Psoas muscle (tissue), 7 donors: ENCODE measurements at regions not wholly inside any gene's neighbourhood (a gene's known extent, or its start where the extent isn't known, plus 50 kb on each side); places are given as distances from the start of the nearest gene placed in this dataset.

Experiments
- ATAC-seq, 4 donors: fragments of 200-7000 bp; cut with Tn5 transposase; one replicate each; pipeline ENCODE4 v1.9.1; 2020; ENCODE audit warnings: moderate library complexity in 3 of 4, mild to moderate bottlenecking in 2 of 4
- DNase-seq, 2 donors: peaks; one replicate each; pipeline ENCODE4 v3.0.0-alpha.2; 2020
- H3K27ac ChIP-seq: fragments of 200-600 bp; one replicate; pipeline ENCODE4 v1.8.0; 2022
- H3K27me3 ChIP-seq, 3 donors: fragments of 200-600 bp in 1 of 3; one replicate each; pipeline versions ENCODE4 v1.6.1 to v1.8.0; 2013 to 2022; ENCODE audit warnings: low read length in 2 of 3, mild to moderate bottlenecking in 2 of 3, moderate library complexity in 1 of 3; ENCODE audit not compliant: insufficient read depth in 3 of 3
- H3K36me3 ChIP-seq, 2 donors: fragments of 200-600 bp in 1 of 2; one replicate each; pipeline versions ENCODE4 v1.6.1 to v1.8.0; 2013 to 2022; ENCODE audit warnings: low read depth in 1 of 2, mild to moderate bottlenecking in 1 of 2, moderate library complexity in 1 of 2; ENCODE audit not compliant: insufficient read depth in 1 of 2
- H3K4me1 ChIP-seq: fragments of 200-600 bp; one replicate; pipeline ENCODE4 v1.8.0; 2022
- H3K4me3 ChIP-seq: fragments of 200-600 bp; one replicate; pipeline ENCODE4 v1.8.0; 2022; ENCODE audit warnings: mild to moderate bottlenecking
- H3K9me3 ChIP-seq: fragments of 200-600 bp; one replicate; pipeline ENCODE4 v1.8.0; 2022
- CTCF ChIP-seq: fragments of 200-600 bp; IDR thresholded peaks from one replicate; pipeline ENCODE4 v1.8.0; 2022; ENCODE audit warnings: antibody characterized with exemption
- WGBS, 3 donors: extraction: QIAGEN DNeasy Blood & Tissue Kit; methylation state at CpG; one replicate each; pipeline versions ENCODE4 v1.1.6 to v1.1.7; 2013; 5-methylcytosine and 5-hydroxymethylcytosine counted together
- intact Hi-C, 2 donors: fragments of 100-400 bp; cut with DNase I; formaldehyde crosslinking; loops; one replicate each; pipeline versions ENCODE4 v1.11.0 to v1.14.2; 2022
- donor health status: healthy with polysubstance abuse.
- donor health status: DM: no; HTN: no; CAD: no; lungs with moderate emphysema.
- donor health status: Bipolar disorder and iron deficiency.
- donor health status: healthy.
- donor health status: DM: yes; HTN: yes; CAD: no.
- donor health status: DM: no; HTN: no; CAD: no.
- donor health status: DM: yes; HTN: yes; CAD: no.

GRCh38 chr12:47534695-47535094 lies 171.1 kb downstream of the RPAP3 start:
- Histone ChIP-seq H3K27me3 (no peaks in the 10 kb centered on the region), H3K27ac (no peak overlapping the region), H3K4me3 (no peak overlapping the region), H3K9me3 (peaks cover 19% of the 10 kb centered on the region), H3K36me3 (no peaks in the 10 kb centered on the region), H3K4me1 (no peaks in the 10 kb centered on the region)
- intact Hi-C loops = no loop called here
- WGBS, 3 donors = 10 to 28% (median 20%) methylated on average over 2 of the region's 2 CpGs
- no peak for TF ChIP-seq CTCF
- DNase-seq (no peak), ATAC-seq (no peak)

- Histone ChIP-seq H3K36me3 (no peaks in the 10 kb centered on the region), H3K4me1 (no peaks in the 10 kb centered on the region), H3K4me3 (no peak overlapping the region), H3K9me3 (peaks cover 20% of the 10 kb centered on the region), H3K27me3 (no peaks in the 10 kb centered on the region), H3K27ac (no peak overlapping the region)
- intact Hi-C loops = no loop called here
- DNase-seq (no peak), ATAC-seq (no peak)
- TF ChIP-seq CTCF = no peak
Measured at GRCh38 chr12:47530050-47530449, 175.8 kb downstream of the RPAP3 start.

- no peak overlapping the region for H3K4me3 ChIP-seq
- H3K27me3 ChIP-seq = no peaks in the 10 kb centered on the region
- ATAC-seq (no peak), DNase-seq (no peak)
- no peaks in the 10 kb centered on the region for H3K4me1 ChIP-seq
- no peak overlapping the region for H3K27ac ChIP-seq
- H3K9me3 ChIP-seq = peaks cover 20% of the 10 kb centered on the region
- intact Hi-C loops = no loop called here
- no peak for TF ChIP-seq CTCF
- WGBS, 3 donors = 26 to 47% (median 35%) methylated on average over 1 of the region's 1 CpG
- no peaks in the 10 kb centered on the region for H3K36me3 ChIP-seq
Measured at GRCh38 chr12:47527816-47528215, 178.0 kb downstream of the RPAP3 start.

- intact Hi-C loops = no loop called here
- Histone ChIP-seq H3K9me3 (peaks cover 6% of the 10 kb centered on the region), H3K27ac (no peak overlapping the region), H3K27me3 (no peaks in the 10 kb centered on the region), H3K4me3 (no peak overlapping the region), H3K36me3 (no peaks in the 10 kb centered on the region), H3K4me1 (no peaks in the 10 kb centered on the region)
- DNase-seq (no peak), ATAC-seq (no peak)
- no peak for TF ChIP-seq CTCF
Measured at GRCh38 chr12:47520029-47520428, 185.8 kb downstream of the RPAP3 start.

- intact Hi-C loops = no loop called here
Measured at GRCh38 chr12:47517122-47517521, 188.7 kb downstream of the RPAP3 start.

More at GRCh38 chr12:47517122-47517521, 188.7 kb downstream of the RPAP3 start:
- Histone ChIP-seq H3K9me3 (peaks cover 3% of the 10 kb centered on the region), H3K4me1 (no peaks in the 10 kb centered on the region), H3K27me3 (no peaks in the 10 kb centered on the region), H3K27ac (no peak overlapping the region), H3K36me3 (no peaks in the 10 kb centered on the region), H3K4me3 (no peak overlapping the region)
- DNase-seq = no peak
- 65 to 74% (median 72%) methylated on average over 4 of the region's 4 CpGs for WGBS, 3 donors
- no peak for ATAC-seq
- TF ChIP-seq CTCF = no peak
